GM12891 (cell line): ENCODE measurements at regions not wholly inside any gene's neighbourhood (a gene's known extent, or its start where the extent isn't known, plus 50 kb on each side); places are given as distances from the start of the nearest gene placed in this dataset.

Experiments used
- PAX5 ChIP-seq: IDR thresholded peaks from 2 replicates; pipeline ENCODE4 v1.6.1; 2011; ENCODE audit warnings: low read length, moderate library complexity, mild to moderate bottlenecking; ENCODE audit not compliant: insufficient read depth, severe bottlenecking
- POLR2A ChIP-seq: IDR thresholded peaks from 2 replicates; pipeline ENCODE4 v1.6.1; 2011; ENCODE audit warnings: low read depth, low read length, control low read depth
- POLR2AphosphoS5 ChIP-seq: IDR thresholded peaks from 2 replicates; pipeline ENCODE4 v1.6.1; 2011; ENCODE audit warnings: low read depth, low read length, control low read depth
- POU2F2 ChIP-seq: IDR thresholded peaks from 2 replicates; pipeline ENCODE4 v1.6.1; 2011; ENCODE audit warnings: low read depth, mild to moderate bottlenecking, control low read depth, low read length, moderate library complexity
- SPI1 ChIP-seq: IDR thresholded peaks from 2 replicates; pipeline ENCODE4 v1.6.1; 2011; ENCODE audit warnings: low read depth, low read length, control low read depth
- TAF1 ChIP-seq: IDR thresholded peaks from 2 replicates; pipeline ENCODE4 v1.6.1; 2011; ENCODE audit warnings: low read depth, low read length, control low read depth

DNA sequence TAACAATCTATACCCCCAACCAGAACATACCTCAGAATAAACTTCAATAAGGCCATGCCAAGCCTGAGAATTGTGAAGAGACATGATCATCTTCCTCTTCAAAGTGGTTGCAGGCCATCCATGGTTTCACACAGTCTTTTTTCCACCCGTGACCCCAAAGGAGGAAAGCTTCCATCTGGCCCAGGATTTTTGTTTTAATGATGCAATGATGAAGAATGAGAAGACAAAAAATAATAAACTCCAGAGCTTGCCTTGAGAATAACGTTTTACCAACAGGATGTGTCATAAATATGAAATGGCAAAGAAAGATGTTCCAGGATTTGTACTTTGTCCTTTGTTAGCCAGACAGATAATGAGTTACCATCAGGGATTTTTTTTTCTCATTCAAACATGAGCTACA is 201.9 kb downstream of the WNT5A start:
- TF ChIP-seq POLR2A (no peak), SPI1 (no peak), TAF1 (no peak), POLR2AphosphoS5 (no peak), POU2F2 (no peak), PAX5 (no peak)
